ENCODE measurements at regions not wholly inside any gene's neighbourhood (a gene's known extent, or its start where the extent isn't known, plus 50 kb on each side); places are given as distances from the start of the nearest gene placed in this dataset.
"Not testable (repeated sequence)": the region's sequence is repeated elsewhere in the genome, so short reads cannot be mapped to it uniquely, and the experiment has no call there.

GRCh38 chr5:169531631-169532030, 51.9 kb upstream of the SPDL1 start:
- DNase-seq, result no peak

- no peak for DNase-seq
Observed at GRCh38 chr5:169527863-169528262, 55.7 kb upstream of the SPDL1 start.

GRCh38 chr5:169527066-169527465, 56.5 kb upstream of the SPDL1 start:
- no peak for DNase-seq

GRCh38 chr5:169522851-169523250, 60.7 kb upstream of the SPDL1 start:
- no peak for DNase-seq

- DNase-seq, result peak; percentile 61
Observed at GRCh38 chr5:169521366-169521983, 62.1 kb upstream of the SPDL1 start.

GRCh38 chr5:169519358-169519757, 64.2 kb upstream of the SPDL1 start:
- no peak for DNase-seq

GRCh38 chr5:169518779-169519178, 64.8 kb upstream of the SPDL1 start:
- not testable (repeated sequence) for DNase-seq

- DNase-seq, result no peak
Observed at GRCh38 chr5:169512385-169512784, 71.2 kb upstream of the SPDL1 start.

- no peak for DNase-seq
Observed at GRCh38 chr5:169511708-169512107, 71.9 kb upstream of the SPDL1 start.

- DNase-seq, result no peak
Observed at GRCh38 chr5:169507051-169507450, 76.5 kb upstream of the SPDL1 start.

- DNase-seq, result no peak
Observed at GRCh38 chr5:169503886-169504285, 79.7 kb upstream of the SPDL1 start.

GRCh38 chr5:169499990-169500505, 83.5 kb upstream of the SPDL1 start:
- DNase-seq, result no peak

- no peak for DNase-seq
Observed at GRCh38 chr5:169496878-169497277, 86.7 kb upstream of the SPDL1 start.

GRCh38 chr5:169494941-169495548, 88.5 kb upstream of the SPDL1 start:
- peak; percentile 32 for DNase-seq

- DNase-seq, result peak; percentile 3
Observed at GRCh38 chr5:169494383-169494935, 89.1 kb upstream of the SPDL1 start.

- no peak for DNase-seq
Observed at GRCh38 chr5:169474226-169474625, 109.3 kb upstream of the SPDL1 start.

- no peak for DNase-seq
Observed at GRCh38 chr5:169472544-169472943, 111.0 kb upstream of the SPDL1 start.

GRCh38 chr5:169471021-169471420, 112.6 kb upstream of the SPDL1 start:
- DNase-seq, result no peak

GRCh38 chr5:169467041-169467771, 116.4 kb upstream of the SPDL1 start:
- DNase-seq, result no peak

GRCh38 chr5:169460896-169461295, 122.7 kb upstream of the SPDL1 start:
- no peak for DNase-seq

- no peak for DNase-seq
Observed at GRCh38 chr5:169460123-169460522, 123.5 kb upstream of the SPDL1 start.

GRCh38 chr5:169458221-169458620, 125.4 kb upstream of the SPDL1 start:
- peak; percentile 14 for DNase-seq

GRCh38 chr5:169450464-169450863, 133.1 kb upstream of the SPDL1 start:
- no peak for DNase-seq

All from tongue (tissue), 1 donor.